Gastrocnemius medialis (tissue), 4 donors: ENCODE measurements at regions not wholly inside any gene's neighbourhood (a gene's known extent, or its start where the extent isn't known, plus 50 kb on each side); places are given as distances from the start of the nearest gene placed in this dataset.

ENCODE experiments used
- POLR2A ChIP-seq, 2 donors: fragments of 450-650 bp; IDR thresholded peaks; one replicate each; pipeline ENCODE4 v1.6.1; 2017; ENCODE audit warnings: antibody characterized with exemption in 2 of 2, mild to moderate bottlenecking in 2 of 2, moderate library complexity in 2 of 2
- TF ChIP-seq, protein P1 (sequence below), 5 experiments: fragments of 450-650 bp in 3 of 5; fragments of 200-600 bp in 2 of 5; sonication (generic) in 2 of 5; IDR thresholded peaks in 4 of 5; conservative IDR thresholded peaks in 1 of 5; 1 replicate in 4 of 5; 2 replicates in 1 of 5; pipeline ENCODE4 v1.5.1; 2016 to 2019; ENCODE audit warnings: antibody characterized with exemption in 5 of 5, mild to moderate bottlenecking in 3 of 5, moderate library complexity in 3 of 5

- TF ChIP-seq, protein P1, sequence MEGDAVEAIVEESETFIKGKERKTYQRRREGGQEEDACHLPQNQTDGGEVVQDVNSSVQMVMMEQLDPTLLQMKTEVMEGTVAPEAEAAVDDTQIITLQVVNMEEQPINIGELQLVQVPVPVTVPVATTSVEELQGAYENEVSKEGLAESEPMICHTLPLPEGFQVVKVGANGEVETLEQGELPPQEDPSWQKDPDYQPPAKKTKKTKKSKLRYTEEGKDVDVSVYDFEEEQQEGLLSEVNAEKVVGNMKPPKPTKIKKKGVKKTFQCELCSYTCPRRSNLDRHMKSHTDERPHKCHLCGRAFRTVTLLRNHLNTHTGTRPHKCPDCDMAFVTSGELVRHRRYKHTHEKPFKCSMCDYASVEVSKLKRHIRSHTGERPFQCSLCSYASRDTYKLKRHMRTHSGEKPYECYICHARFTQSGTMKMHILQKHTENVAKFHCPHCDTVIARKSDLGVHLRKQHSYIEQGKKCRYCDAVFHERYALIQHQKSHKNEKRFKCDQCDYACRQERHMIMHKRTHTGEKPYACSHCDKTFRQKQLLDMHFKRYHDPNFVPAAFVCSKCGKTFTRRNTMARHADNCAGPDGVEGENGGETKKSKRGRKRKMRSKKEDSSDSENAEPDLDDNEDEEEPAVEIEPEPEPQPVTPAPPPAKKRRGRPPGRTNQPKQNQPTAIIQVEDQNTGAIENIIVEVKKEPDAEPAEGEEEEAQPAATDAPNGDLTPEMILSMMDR (IDR thresholded peaks at IDR 0.05 in 4 of 5, conservative IDR thresholded peaks at IDR 0.05 in 1 of 5) = no peak
- no peak for TF ChIP-seq POLR2A (IDR thresholded peaks at IDR 0.05)
Observed at GRCh38 chr12:76644950-76645349, 85.4 kb upstream of the OSBPL8 start.
